GM18868 (cell line): ENCODE measurements at regions not wholly inside any gene's neighbourhood (a gene's known extent, or its start where the extent isn't known, plus 50 kb on each side); places are given as distances from the start of the nearest gene placed in this dataset.
"Not testable (repeated sequence)": the region's sequence is repeated elsewhere in the genome, so short reads cannot be mapped to it uniquely, and the experiment has no call there.

ENCODE experiments used
- ATAC-seq: cut with Tn5 transposase; IDR thresholded peaks from one replicate; pipeline ENCODE4 v1.9.1; 2021; ENCODE audit warnings: mild to moderate bottlenecking, moderate library complexity; ENCODE audit not compliant: unreplicated experiment

GRCh38 chr6:164602415-164602814 lies 707.0 kb downstream of the C6orf118 start:
- not testable (repeated sequence) for ATAC-seq

GRCh38 chr6:164581563-164581962 lies 727.8 kb downstream of the C6orf118 start:
- ATAC-seq, result no peak

DNA sequence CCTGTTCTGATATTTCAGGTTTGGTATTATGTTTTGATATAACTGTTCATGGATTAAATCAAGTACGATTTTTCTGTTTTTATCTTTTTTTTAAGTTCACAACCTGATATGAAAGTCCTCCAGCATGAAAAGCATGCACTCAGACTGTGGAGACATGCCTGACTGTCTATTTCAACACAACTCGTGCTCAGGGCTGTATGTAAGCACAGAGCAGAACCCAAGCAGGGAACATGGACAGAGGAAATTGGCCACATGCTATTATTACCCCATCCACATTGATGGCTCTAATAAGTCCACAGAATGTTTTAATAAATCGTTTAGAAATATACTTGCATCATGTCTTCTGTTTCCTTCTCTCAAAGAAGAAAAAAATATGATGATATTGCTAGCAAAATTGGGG lies 730.4 kb downstream of the C6orf118 start:
- ATAC-seq, result no peak

DNA sequence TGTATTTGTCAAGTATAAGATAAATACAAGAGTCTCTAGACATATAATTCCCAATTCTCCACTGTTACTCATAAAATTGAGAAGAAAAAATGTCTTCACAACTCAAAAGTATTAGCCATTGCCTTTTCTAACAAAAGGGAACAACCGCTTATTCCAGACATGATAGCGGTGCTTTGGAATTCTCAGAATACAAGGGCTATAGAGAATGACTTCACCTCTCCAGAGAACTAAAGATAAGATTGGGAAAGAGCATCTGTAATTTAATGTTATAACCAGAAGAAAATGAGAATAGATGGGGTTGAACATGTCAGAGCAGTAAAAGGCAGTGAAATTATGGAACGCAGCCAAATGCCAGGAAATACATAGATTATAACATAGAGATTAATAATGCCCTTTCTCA lies 730.8 kb downstream of the C6orf118 start:
- ATAC-seq, result no peak

DNA sequence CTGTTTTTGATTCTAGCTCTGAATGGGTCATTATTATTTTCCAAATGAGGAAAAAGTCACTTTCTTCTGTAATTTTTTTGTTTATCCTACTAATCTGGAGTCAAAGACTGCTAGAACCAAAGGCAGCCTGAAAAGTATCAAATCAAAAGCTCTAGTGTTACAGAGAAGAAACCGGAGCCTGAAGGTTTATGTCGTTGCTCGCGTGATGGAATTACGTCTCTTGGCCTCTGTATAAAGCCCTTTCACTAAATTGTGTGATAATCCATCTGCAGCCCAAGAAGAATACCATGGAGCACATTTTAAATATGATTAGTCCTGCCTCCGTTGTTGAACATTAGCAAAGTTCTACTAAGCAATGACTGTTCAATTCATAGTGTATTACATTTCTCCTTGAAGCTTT lies 738.6 kb downstream of the C6orf118 start:
- no peak for ATAC-seq

- no peak for ATAC-seq
These were observed 739.9 kb downstream of the C6orf118 start for GRCh38 chr6:164569509-164569908.

DNA sequence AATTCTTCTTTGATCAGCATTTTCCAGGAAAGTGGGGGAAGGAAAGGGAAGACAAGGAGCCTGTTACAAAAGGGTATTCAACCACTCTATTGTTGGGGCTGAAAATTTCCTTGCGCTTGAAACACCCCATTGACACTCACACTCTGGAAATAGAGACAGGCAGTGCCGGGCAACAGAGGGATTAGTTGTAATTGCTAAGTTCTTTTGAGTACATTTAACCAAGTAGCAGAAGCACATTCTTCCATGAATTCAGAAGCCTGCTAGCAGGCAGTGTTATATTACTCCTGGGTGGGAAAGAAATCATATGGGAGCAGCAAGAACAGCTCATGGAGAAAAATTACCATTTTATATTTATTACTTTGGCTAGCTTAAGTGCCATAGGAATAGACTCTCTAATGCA lies 745.5 kb downstream of the C6orf118 start:
- ATAC-seq, result no peak

- ATAC-seq, result no peak
These were observed 747.7 kb downstream of the C6orf118 start for GRCh38 chr6:164561656-164562055.

GRCh38 chr6:164554700-164555476 lies 754.5 kb downstream of the C6orf118 start:
- ATAC-seq, result no peak

GRCh38 chr6:164554226-164554625 lies 755.2 kb downstream of the C6orf118 start:
- no peak for ATAC-seq

DNA sequence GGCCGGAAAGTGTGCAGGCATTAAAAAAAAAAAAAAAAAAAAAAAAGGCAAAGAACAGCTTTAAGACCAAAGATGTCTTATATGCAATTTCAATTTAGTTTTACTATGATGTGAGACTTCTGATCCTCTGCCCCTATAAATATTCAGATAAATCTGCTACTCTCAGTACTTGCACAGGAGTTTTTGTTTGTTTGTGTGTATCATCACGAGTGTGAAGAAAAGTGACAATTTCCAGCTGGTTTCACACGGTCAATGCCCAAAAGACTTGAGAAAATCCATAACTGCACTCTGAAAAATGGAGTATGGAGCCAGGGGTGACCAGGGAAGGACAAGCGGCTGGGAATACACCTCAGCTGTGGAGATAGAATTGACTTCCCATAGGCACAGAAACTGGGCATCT lies 757.7 kb downstream of the C6orf118 start:
- ATAC-seq, result no peak

DNA sequence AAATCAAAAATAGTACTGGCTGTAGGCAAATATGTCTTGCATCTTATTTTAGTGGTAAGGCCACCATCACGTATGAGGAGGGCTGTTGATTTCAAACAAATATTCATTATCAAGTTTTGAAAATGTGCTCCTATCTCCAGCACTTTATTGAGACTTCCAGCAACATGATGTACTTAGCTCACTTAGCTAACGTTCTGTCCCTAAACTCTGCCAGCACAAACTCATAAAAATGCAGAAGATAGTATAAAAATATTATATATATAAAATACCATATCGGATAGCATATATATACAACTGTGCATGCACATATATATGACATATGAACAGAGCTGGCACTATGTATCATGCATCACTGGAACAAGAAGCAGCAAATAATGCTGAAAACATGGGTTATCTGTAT lies 762.3 kb downstream of the C6orf118 start:
- ATAC-seq, result no peak

GRCh38 chr6:164546263-164546662 lies 763.1 kb downstream of the C6orf118 start:
- no peak for ATAC-seq

DNA sequence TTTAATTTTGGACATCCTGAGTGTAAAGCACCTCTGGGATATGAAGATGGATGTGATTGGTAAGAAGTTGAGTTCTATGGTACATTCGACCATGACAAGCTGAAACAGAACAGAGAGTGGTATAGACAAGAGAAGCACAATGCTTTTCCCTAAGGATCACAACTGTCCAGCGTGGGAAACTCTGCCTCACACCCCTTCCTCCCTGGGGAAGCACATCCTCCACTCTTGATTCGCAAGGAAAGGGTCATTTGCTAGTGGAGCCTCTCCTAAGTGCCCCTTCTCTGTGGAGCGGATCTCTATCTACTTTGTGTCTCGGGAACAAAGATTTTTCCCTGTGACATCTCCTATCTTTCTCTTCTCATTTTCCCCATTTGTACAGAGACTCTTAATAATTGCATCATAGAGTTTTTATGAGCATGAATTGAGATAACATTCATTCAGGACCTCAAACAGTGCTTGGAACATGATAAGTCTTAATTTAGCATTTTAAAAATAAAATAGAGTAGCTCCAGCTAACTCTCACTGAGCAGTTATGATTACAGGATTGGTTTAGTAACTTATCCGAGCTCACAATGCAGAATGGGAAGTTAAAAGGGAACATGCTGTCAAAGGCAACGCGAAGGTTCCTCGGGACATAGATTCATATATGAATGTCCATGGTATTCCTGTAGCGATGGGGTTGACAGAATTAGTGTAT lies 775.2 kb downstream of the C6orf118 start:
- ATAC-seq, result no peak

DNA sequence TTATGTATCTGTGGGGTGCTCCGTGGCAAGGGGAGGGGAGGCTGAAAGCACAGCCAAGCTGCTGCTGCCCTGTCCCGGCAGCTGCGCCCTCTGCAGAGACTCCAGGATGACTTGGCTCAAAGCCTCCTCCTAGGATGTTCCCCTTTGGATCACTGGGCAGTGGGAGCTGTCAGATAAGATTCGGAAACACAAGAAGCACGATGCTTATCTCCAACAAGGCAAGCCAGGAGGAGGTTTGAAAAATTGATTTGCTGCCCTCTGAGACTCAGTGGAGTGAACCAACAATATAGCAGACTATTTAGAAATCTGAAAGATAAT lies 776.4 kb downstream of the C6orf118 start:
- no peak for ATAC-seq

DNA sequence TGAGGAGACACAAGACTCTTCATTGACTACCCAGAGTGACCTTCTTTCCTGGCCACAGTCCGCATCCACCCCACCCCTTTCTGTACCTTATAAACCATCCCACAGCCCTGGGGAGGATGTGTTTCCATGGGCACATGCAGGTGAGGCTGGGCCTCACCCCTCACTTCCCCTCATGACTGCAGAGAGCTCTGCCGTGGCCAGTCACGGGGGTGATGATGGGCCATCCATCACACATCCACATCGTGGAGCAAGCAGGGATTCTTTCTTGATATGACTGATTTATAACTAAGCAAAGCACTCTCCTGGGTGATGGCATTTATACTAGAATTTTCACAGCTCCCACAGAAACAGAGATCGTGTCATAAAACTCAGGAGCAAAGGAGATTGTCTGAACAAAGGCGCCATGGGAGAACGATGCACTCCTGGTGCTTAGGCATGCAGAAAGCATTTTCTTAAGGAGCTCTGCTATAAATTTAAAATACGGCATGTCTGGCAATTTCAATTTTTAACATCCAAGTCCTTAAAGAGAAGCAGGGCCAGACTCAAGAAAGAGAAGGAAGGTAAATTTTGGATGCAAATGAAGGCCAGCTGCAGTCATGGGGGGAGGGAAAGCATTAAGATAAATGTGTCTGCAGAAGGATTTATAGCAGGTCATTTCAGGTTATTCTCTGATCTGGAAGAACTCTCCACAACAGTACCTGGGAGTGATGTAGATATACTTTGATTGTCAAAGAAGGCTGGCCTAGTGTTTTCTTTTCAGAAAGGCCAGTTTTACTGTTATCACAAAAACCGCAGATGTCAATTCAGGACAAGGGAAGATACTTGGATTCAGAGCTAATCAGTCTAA lies 777.0 kb downstream of the C6orf118 start:
- ATAC-seq, result peak; percentile 20

- ATAC-seq, result peak; percentile 47
These were observed 777.7 kb downstream of the C6orf118 start for GRCh38 chr6:164531736-164532135.

- ATAC-seq, result no peak
These were observed 780.9 kb downstream of the C6orf118 start for GRCh38 chr6:164528539-164528938.

DNA sequence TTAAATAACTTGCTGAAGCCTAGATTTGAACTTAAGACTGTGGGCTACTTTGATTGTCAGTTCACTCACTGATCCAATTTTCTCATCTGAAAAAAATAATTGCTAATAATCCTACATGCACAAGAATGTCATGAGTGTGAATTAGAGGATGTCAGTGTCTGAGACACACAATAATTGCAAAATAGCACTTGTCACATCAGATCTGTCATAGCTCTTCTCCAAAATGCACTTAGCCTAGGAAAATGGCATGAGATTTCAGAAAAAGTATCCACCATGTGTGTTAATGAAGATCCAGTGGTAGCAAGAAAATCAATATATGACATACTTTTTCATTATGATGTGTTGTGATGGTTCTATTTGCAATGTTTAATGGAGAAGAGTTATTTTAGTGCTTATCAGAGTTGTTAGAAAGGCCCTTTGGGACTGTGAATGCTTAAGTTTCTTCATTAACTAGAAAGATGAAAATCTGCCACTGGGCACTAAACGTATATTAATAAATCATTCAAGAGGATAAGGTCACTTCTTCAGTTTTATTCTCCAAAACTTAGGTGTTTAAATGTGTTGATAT lies 786.2 kb downstream of the C6orf118 start:
- no peak for ATAC-seq

- ATAC-seq, result no peak
These were observed 788.5 kb downstream of the C6orf118 start for GRCh38 chr6:164520916-164521315.

DNA sequence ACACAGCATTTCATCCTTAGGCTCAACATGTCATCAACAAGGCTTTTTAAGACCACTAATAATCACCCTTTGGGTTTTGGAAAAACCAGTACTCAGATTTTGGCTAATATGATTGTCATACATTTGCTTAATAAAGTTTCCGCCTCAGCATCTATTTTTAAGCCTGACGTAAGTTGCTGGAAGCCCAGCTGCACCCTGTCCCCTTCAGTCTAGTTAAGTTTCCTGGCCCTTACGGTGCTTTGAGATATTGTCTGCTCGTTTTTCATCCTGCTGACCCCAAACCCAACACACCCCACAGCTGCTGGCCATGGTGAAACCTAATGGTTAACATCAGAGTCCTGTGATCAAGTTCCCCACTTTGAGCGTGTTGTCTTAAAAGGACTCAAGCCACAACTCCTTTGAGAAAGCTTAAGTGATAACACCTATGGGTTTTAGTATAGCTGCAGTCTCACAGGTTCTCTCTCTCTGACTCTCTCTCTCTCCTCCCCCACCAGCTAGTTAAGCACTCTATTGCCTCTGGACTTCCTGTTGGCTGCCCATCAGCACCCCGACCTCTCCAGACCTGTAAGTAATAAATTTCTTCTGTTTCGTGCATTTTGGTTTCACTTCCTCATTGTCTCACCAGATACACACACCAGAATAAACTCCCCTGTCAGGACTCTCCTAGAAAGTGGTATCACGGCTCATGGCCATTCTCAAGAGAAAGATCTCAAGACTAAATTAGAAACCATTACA lies 802.0 kb downstream of the C6orf118 start:
- peak; percentile 84 for ATAC-seq
